ENCODE measurements at regions not wholly inside any gene's neighbourhood (a gene's known extent, or its start where the extent isn't known, plus 50 kb on each side); places are given as distances from the start of the nearest gene placed in this dataset.

DNA sequence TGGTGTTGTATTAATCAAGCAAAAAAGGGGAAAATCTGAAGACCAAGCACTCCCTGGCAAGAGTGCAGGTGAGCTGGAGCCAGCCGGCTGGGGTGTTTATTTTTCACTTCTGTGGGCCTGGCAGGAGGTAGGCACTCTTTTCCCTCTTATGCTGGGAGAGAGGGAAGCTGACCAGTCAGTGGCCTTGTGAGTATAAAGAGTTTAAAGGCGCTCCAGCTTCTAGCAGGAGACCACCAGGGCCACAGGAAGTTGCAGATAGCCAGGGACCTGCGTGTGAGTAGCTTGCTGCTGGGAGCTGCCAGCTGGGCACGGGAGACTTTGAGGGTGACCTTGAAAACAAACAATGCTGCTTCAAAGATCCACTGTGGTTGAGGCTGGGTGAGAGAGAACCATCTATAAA lies 217.4 kb upstream of the PWP1 start:
- H3K9me3 ChIP-seq (ENCODE audit: control insufficient read depth, low read depth, low read length): no peaks in the 10 kb centered on the region
- Mint-ChIP-seq H3K4me1 (peaks cover 24 to 26% of the 10 kb centered on the region in 2 experiments), H3K9me3 (no peaks in the 10 kb centered on the region), H3K36me3 (ENCODE audit: insufficient read depth in 1 of 3, low read depth in 3 of 3) (no peaks in the 10 kb centered on the region), H3K4me3 (no peak overlapping the region; a peak in 1 of 5 replicates), H3K27ac (no peak overlapping the region), H3K27me3 (ENCODE audit: low read depth) (peaks cover 29% of the 10 kb centered on the region)
- H3K23me2 ChIP-seq (ENCODE audit: insufficient read length, low read depth, low read length, poor library complexity, severe bottlenecking): no peaks in the 10 kb centered on the region
- peaks cover 5% of the 10 kb centered on the region; the same call in 1 of the 2 replicates for H3K4me1 ChIP-seq (ENCODE audit: insufficient read depth, low read length)
- H3K79me2 ChIP-seq (ENCODE audit: insufficient read depth, low read length): no peaks in the 10 kb centered on the region
- peak overlapping the region; percentile 14 for H4K91ac ChIP-seq (ENCODE audit: insufficient read length, low read depth, low read length)
- H3K27ac ChIP-seq (ENCODE audit: insufficient read length, low read depth, low read length): no peak overlapping the region
- no peak overlapping the region for H3K23ac ChIP-seq (ENCODE audit: insufficient read length, low read depth, low read length)
- no peak overlapping the region for H3K18ac ChIP-seq (ENCODE audit: insufficient read length, low read depth, low read length)
- no peaks in the 10 kb centered on the region for H3K79me1 ChIP-seq (ENCODE audit: insufficient read depth, low read depth, low read length, poor library complexity, severe bottlenecking)
- no peak overlapping the region for H3K56ac ChIP-seq (ENCODE audit: insufficient read length, low read depth, low read length)
- no peak overlapping the region for H2AFZ ChIP-seq (ENCODE audit: low read length)
- H3T11ph ChIP-seq (ENCODE audit: low read length): no peak overlapping the region
- no peak overlapping the region for H2AK5ac ChIP-seq (ENCODE audit: insufficient read length, low read length)
- no peak overlapping the region for H2BK20ac ChIP-seq (ENCODE audit: low read depth, low read length, poor library complexity, severe bottlenecking)
- H4K20me1 ChIP-seq (ENCODE audit: control insufficient read depth, insufficient read depth, insufficient read length): no peaks in the 10 kb centered on the region
- no peak overlapping the region for H2BK120ac ChIP-seq (ENCODE audit: low read depth, low read length, poor library complexity, severe bottlenecking)
- H2BK15ac ChIP-seq (ENCODE audit: low read depth, low read length): no peak overlapping the region
- no peak overlapping the region for H3K4ac ChIP-seq (ENCODE audit: low read depth, low read length)
- no peak overlapping the region for H3K9ac ChIP-seq (ENCODE audit: extremely low read depth, insufficient read length, low read length)
- no peak overlapping the region for H4K8ac ChIP-seq (replicated peaks; ENCODE audit: insufficient read length, low read depth, low read length)
- no peak overlapping the region for H3K14ac ChIP-seq (ENCODE audit: insufficient read depth, low read length)
- H3K27me3 ChIP-seq (ENCODE audit: insufficient read depth, low read length): no peaks in the 10 kb centered on the region; the same call in 1 of the 2 replicates
- TF ChIP-seq, protein P1, sequence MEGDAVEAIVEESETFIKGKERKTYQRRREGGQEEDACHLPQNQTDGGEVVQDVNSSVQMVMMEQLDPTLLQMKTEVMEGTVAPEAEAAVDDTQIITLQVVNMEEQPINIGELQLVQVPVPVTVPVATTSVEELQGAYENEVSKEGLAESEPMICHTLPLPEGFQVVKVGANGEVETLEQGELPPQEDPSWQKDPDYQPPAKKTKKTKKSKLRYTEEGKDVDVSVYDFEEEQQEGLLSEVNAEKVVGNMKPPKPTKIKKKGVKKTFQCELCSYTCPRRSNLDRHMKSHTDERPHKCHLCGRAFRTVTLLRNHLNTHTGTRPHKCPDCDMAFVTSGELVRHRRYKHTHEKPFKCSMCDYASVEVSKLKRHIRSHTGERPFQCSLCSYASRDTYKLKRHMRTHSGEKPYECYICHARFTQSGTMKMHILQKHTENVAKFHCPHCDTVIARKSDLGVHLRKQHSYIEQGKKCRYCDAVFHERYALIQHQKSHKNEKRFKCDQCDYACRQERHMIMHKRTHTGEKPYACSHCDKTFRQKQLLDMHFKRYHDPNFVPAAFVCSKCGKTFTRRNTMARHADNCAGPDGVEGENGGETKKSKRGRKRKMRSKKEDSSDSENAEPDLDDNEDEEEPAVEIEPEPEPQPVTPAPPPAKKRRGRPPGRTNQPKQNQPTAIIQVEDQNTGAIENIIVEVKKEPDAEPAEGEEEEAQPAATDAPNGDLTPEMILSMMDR (conservative IDR thresholded peaks at IDR 0.05): no peak
- no peak overlapping the region for H3K4me2 ChIP-seq (ENCODE audit: insufficient read depth, insufficient read length, low read length)
- peak; percentile 39 for DNase-seq
- WGBS (ENCODE audit: extremely low coverage, insufficient read length, low lambda C conversion rate): no CpG with 5 or more reads among the region's 4 CpGs
- no peak overlapping the region for H2BK12ac ChIP-seq (ENCODE audit: insufficient read length, low read depth, low read length)
- no peak overlapping the region for H4K5ac ChIP-seq (ENCODE audit: insufficient read length, low read depth, low read length)
- H2BK5ac ChIP-seq (ENCODE audit: insufficient read length, low read length): no peak overlapping the region

Measured in H9 (cell line).